ENCODE measurements at regions not wholly inside any gene's neighbourhood (a gene's known extent, or its start where the extent isn't known, plus 50 kb on each side); places are given as distances from the start of the nearest gene placed in this dataset.

DNA sequence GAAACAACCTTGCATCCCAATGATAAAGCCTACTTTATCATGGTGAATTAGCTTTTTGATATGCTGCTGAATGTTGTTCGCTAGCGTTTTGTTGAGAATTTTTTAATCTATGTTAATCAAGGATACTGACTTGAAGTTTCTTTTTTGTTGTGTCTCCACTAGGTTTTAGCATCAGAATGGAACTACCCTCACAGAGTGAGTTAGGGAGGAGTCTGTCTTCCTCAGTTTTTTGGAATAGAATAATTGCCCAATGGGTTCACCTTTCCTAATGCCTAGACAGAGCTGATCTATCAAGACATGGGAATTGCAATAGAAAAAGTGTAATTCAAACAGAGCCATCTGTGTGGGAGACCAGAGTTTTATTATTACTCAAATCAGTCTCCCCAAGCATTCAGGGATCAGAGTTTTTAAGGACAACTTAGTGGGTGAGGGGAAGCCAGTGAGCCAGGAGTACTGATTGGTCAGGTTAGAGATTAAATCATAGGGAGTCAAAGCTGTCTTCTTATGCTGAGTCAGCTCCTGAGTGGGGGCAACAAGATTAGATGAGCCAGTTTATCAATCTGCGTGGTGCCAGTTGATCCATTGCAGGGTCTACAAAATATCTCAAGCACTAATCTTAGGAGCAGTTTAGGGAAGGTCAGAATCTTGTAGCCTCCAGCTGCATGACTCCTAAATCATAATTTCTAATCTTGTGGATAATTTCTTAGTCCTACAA lies 237.4 kb upstream of the PPP2R3A start:
- TF ChIP-seq CTCF (IDR thresholded peaks at IDR 0.05): no peak
- TF ChIP-seq POLR2A (IDR thresholded peaks at IDR 0.05): no peak
